ENCODE measurements at regions not wholly inside any gene's neighbourhood (a gene's known extent, or its start where the extent isn't known, plus 50 kb on each side); places are given as distances from the start of the nearest gene placed in this dataset.

DNA sequence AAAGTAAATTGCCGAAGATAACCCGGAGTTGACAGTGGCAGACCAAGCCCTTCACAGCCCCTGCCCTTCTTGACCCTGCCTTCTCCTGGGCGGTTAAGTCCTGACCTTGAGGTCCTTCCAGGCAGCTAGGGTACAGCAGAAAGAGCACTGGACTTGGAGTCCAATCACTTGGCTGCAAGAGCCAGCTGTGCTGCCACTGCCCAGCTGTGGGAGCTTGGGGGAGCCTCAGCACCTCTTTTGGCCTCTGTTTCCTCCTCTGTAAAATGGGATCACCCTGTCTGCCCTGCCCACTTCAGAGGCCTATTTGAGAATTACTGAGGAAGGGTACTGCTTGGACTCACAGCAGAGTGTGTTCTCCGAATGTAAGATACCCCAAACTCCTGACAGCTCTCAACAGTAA lies 66.2 kb upstream of the SMAD6 start:
- TF ChIP-seq POLR2AphosphoS5 (IDR thresholded peaks at IDR 0.05) (no peak), CTCF (IDR thresholded peaks at IDR 0.05) (no peak), POLR2A (IDR thresholded peaks at IDR 0.05) (no peak)
